Epithelial cell of proximal tubule (primary cell): ENCODE measurements at regions not wholly inside any gene's neighbourhood (a gene's known extent, or its start where the extent isn't known, plus 50 kb on each side); places are given as distances from the start of the nearest gene placed in this dataset.

Experiments used
- DNase-seq: peaks from one replicate; pipeline ENCODE4 v3.0.0-alpha.2; 2011; ENCODE audit warnings: low read depth
- H3K4me3 ChIP-seq: 2 replicates; pipeline ENCODE4 v1.5.1; 2011; ENCODE audit warnings: low read depth, mild to moderate bottlenecking, low read length
- TF ChIP-seq, protein P1 (sequence below): conservative IDR thresholded peaks from 2 replicates; pipeline ENCODE4 v1.5.1; 2012; ENCODE audit warnings: low read depth, mild to moderate bottlenecking, low read length

DNA sequence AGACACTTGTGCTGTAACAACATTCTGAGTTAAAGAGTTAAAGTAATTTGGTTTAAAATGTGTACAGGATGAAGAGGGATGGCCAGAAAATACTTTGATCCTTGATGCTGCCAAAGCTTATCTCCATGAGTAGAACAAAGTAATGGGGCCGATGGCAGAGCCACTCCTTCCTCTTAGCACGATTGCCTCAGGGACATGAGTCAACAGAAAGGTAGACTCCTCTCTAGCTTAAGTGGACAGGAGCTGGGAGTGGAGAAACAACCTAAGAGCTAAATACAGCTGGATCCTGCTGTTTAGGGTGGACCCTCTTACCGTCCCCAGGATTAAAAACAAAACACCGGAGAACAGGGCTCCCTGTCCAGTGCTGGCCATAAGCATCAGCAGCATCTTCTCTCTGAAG lies 267.3 kb downstream of the IRX1 start:
- TF ChIP-seq, protein P1, sequence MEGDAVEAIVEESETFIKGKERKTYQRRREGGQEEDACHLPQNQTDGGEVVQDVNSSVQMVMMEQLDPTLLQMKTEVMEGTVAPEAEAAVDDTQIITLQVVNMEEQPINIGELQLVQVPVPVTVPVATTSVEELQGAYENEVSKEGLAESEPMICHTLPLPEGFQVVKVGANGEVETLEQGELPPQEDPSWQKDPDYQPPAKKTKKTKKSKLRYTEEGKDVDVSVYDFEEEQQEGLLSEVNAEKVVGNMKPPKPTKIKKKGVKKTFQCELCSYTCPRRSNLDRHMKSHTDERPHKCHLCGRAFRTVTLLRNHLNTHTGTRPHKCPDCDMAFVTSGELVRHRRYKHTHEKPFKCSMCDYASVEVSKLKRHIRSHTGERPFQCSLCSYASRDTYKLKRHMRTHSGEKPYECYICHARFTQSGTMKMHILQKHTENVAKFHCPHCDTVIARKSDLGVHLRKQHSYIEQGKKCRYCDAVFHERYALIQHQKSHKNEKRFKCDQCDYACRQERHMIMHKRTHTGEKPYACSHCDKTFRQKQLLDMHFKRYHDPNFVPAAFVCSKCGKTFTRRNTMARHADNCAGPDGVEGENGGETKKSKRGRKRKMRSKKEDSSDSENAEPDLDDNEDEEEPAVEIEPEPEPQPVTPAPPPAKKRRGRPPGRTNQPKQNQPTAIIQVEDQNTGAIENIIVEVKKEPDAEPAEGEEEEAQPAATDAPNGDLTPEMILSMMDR, result no peak
- no peak overlapping the region for H3K4me3 ChIP-seq
- no peak for DNase-seq

DNA sequence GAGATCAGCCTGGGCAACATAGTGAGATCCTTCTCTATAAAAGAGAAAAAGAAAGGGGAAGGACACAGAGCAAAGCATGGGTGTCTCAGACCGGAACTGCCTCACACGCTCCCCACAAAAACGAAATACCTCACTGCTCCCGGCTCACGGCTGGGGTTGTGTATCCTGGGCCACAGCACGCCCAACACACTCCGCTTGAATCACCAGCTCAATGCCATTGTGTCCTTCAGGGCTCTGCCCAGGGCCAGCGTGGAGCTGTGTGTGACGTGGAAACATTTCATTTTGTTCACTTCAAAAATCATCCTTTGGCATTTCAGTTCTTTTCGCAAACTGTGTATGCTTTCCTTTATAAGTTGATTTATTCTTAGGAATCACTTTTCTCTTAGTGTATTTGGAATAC lies 279.5 kb downstream of the IRX1 start:
- H3K4me3 ChIP-seq, result no peak overlapping the region
- DNase-seq, result no peak
- TF ChIP-seq, protein P1, result no peak

DNA sequence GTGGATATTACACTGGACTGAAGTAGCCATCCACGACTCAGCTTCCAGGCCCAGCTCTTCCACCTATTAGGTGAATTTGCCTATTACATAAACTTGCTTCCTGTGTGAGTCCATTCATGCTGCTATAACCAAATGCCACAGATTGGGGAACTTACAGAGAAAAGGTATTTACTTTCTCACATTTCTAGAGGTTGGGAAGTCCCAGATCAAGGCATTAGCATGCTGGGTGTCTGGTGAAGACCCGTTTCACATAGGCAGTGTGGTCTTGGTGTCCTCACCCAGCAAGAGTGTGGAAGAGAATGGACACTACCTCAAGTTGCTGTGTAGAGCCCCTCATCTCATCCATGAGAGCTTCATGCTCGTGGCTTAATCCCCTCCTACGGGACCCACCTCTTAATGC lies 282.6 kb downstream of the IRX1 start:
- DNase-seq, result no peak
- H3K4me3 ChIP-seq, result no peak overlapping the region
- TF ChIP-seq, protein P1, result no peak

DNA sequence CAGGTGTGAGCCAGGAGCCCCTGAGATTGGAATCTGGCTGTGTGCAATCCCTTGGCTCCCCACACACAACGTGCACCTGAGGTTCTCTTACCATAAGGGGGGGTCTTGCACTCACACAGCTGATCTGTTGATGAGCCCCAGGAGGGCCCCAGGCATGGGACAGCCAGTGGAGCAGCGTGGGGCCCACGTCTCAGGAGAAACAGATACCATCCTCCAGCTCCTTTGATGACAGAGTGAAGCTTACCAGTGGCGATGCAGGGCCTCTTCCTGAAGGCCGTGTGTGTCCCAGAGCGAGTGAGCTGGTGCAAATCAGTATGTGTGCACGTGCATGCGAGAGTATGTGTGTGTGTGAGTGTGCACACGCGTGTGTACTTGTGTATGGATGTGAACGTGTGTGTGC lies 287.4 kb downstream of the IRX1 start:
- TF ChIP-seq, protein P1, result no peak
- no peak for DNase-seq
- no peak overlapping the region for H3K4me3 ChIP-seq

DNA sequence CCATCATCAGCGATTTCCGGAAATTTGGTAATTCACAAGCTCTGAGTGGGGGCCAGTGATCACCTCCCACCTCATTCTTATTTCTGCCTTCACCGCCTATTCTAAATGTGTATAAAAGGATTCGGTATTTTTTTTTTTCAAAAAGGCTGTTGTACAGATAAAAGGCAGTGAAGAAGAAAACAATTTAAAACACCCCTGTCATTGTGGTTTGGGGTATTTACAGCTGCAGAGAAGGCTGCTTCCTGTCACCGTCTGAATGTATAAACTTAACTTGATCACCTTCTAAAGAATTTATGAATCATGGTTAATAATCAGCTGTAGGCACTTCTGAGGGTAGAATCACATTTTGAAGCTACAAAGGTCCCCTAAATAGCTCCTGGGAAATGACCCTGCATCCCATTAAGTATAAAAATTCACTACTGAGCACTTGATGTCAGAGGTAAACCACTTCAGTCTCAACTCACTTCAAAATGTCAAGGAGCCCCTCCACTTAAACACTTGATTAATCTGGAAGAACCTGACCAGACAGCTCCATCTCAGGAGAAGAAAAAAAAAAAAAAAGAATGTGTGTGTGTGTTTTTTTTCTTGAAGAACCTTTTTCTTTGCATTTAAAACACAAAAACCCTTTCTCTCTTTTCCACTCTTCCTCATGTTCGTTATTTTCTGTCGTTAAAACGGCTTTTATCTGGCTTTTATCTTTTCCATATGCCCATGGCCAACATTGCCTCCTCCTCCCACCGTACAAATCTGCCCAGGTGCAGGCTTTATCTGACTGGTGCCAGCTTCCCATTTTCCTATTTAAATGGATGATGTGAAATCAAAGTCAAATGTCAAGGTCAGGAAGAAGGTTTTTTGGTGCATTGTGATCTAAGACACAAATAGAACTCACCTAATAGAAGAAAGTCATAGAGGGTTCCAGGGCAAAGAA lies 291.2 kb downstream of the IRX1 start:
- TF ChIP-seq, protein P1, result no peak
- DNase-seq, result no peak
- H3K4me3 ChIP-seq, result no peak overlapping the region

DNA sequence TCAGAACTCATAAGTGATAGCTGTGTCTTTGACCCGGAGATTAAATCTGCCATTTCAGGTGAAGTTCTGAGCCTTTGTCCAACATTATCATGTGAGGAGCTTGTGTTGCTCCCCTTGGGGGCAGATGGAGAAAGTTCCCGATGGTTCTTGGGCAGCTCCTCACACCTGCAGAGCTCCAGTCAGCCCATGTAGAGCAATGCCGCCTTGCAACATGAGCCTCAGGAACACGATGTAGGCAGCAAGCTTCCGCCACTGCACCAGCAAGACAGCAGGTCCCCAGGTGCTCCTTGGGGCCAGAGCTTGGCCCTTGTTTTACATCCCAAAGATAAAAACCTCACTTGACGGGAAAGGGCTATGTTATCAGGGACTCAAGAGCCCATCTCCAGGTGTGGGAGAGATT lies 292.7 kb downstream of the IRX1 start:
- TF ChIP-seq, protein P1, result no peak
- DNase-seq, result no peak
- H3K4me3 ChIP-seq, result no peak overlapping the region
